K562 (cell line): ENCODE measurements at regions not wholly inside any gene's neighbourhood (a gene's known extent, or its start where the extent isn't known, plus 50 kb on each side); places are given as distances from the start of the nearest gene placed in this dataset.

Experiments used
- ATAC-seq: fragments of 200-7000 bp; cut with Tn5 transposase; 3 replicates; pipeline ENCODE4 v1.9.1; 2020; ENCODE audit warnings: moderate library complexity
- BruUV-seq: library from RNA; stranded (reverse); fragments of 400-500 nt; replicated peaks from 2 replicates; lab custom pipeline; 2021; lab: Mats Ljungman, UMichigan
- CTCF ChIA-PET: fragments of 300-600 bp; formaldehyde crosslinking; extraction: SDS; loops from one replicate; lab custom pipeline; 2021; ENCODE audit warnings: low intra/inter-chr PET ratio; lab: Yijun Ruan, JAX
- POLR2A ChIA-PET: fragments of 300-600, 350-650 bp; sonication (Branson Sonifier 250); formaldehyde crosslinking; extraction: SDS; loops from one replicate; lab custom pipeline; 2021; ENCODE audit warnings: antibody characterized with exemption, inconsistent platforms; lab: Yijun Ruan, JAX
- DNase-seq, 4 experiments: peaks; one replicate each; pipeline versions ENCODE4 v3.0.0 to v3.0.0-alpha.2; 2011 to 2018; ENCODE audit warnings: low spot score in 3 of 4, mixed read lengths in 3 of 4; ENCODE audit errors: extremely low read depth in 1 of 4
- FAIRE-seq: peaks from 2 replicates; lab custom pipeline; 2011; peaks lifted over from hg19 to GRCh38; lab: Jason Lieb, UNC
- H2AFZ ChIP-seq: 2 replicates; pipeline ENCODE4 v1.6.0; 2011; ENCODE audit warnings: low read depth, low read length, control low read depth, inconsistent platforms
- H3K27ac ChIP-seq: fragments of 200-600 bp; 3 replicates; pipeline ENCODE4 v1.8.0; 2011; ENCODE audit warnings: low read depth, mild to moderate bottlenecking, control low read depth, inconsistent platforms, low read length, moderate library complexity, mixed read lengths; ENCODE audit errors: extremely low read depth
- H3K27me3 ChIP-seq, 2 experiments: fragments of 300-600 bp in 1 of 2; 2 replicates in 1 of 2; 3 replicates in 1 of 2; pipeline versions ENCODE4 v1.6.0 to v1.8.0; 2011; ENCODE audit warnings: inconsistent platforms in 2 of 2, low read length in 2 of 2, mild to moderate bottlenecking in 1 of 2, mixed read lengths in 1 of 2, moderate library complexity in 1 of 2; ENCODE audit not compliant: control insufficient read depth in 2 of 2, insufficient read depth in 2 of 2
- H3K36me3 ChIP-seq: fragments of 300-600 bp; 3 replicates; pipeline ENCODE4 v1.8.0; 2011; ENCODE audit warnings: mild to moderate bottlenecking, low read length, inconsistent platforms; ENCODE audit not compliant: control insufficient read depth, insufficient read depth
- H3K4me1 ChIP-seq, 2 experiments: fragments of 200-600 bp in 1 of 2; replicated peaks in 1 of 2; 2 replicates in 1 of 2; 3 replicates in 1 of 2; pipeline versions ENCODE4 v1.5.1 to v1.8.0; 2011; ENCODE audit warnings: inconsistent platforms in 2 of 2, low read length in 2 of 2, mild to moderate bottlenecking in 1 of 2, mixed read lengths in 1 of 2, moderate library complexity in 1 of 2; ENCODE audit not compliant: control insufficient read depth in 2 of 2, insufficient read depth in 2 of 2
- H3K4me2 ChIP-seq: 2 replicates; pipeline ENCODE4 v1.6.1; 2011; ENCODE audit warnings: low read length, control low read depth, inconsistent platforms, mixed read lengths; ENCODE audit not compliant: insufficient read depth
- H3K4me3 ChIP-seq: fragments of 200-600 bp; sonication (generic), shearing (Covaris generic); 2 replicates; pipeline ENCODE4 v1.5.1; 2016; ENCODE audit warnings: control low read depth, inconsistent platforms
- H3K79me2 ChIP-seq: fragments of 200-600 bp; 3 replicates; pipeline ENCODE4 v1.8.0; 2011; ENCODE audit warnings: low read length, inconsistent platforms; ENCODE audit not compliant: control insufficient read depth, insufficient read depth
- H3K9ac ChIP-seq, 2 experiments: 2 replicates each; pipeline versions ENCODE4 v1.6.0 to v1.6.1; 2011; ENCODE audit warnings: low read depth in 2 of 2, low read length in 2 of 2, control low read depth in 1 of 2, inconsistent platforms in 1 of 2, mild to moderate bottlenecking in 1 of 2, mixed read lengths in 1 of 2; ENCODE audit not compliant: insufficient read depth in 1 of 2
- H3K9me1 ChIP-seq: one replicate; pipeline ENCODE4 v1.6.0; 2011; ENCODE audit warnings: inconsistent platforms, mild to moderate bottlenecking, low read length, moderate library complexity; ENCODE audit not compliant: control insufficient read depth, insufficient read depth
- H3K9me3 ChIP-seq: replicated peaks from 2 replicates; pipeline ENCODE4 v1.5.1; 2011; ENCODE audit warnings: low read depth, low read length, inconsistent platforms; ENCODE audit not compliant: control insufficient read depth, insufficient read depth
- H4K20me1 ChIP-seq: replicated peaks from 2 replicates; pipeline ENCODE4 v1.6.1; 2011; ENCODE audit warnings: low read length, inconsistent platforms, mixed read lengths; ENCODE audit not compliant: control insufficient read depth, insufficient read depth
- ARID2 ChIP-seq: fragments of 450-650 bp; IDR thresholded peaks from 2 replicates; pipeline ENCODE4 v1.6.1; 2017; ENCODE audit warnings: antibody characterized with exemption, mild to moderate bottlenecking
- EHMT2 ChIP-seq: fragments of 450-650 bp; IDR thresholded peaks from 2 replicates; pipeline ENCODE4 v1.6.1; 2018; ENCODE audit warnings: antibody characterized with exemption
- ERF ChIP-seq: fragments of 450-650 bp; formaldehyde crosslinking; IDR thresholded peaks from 2 replicates; pipeline ENCODE4 v1.4.0; 2020; ENCODE audit warnings: mild to moderate bottlenecking, mixed read lengths
- GABPB1 ChIP-seq: sonication (generic); formaldehyde crosslinking; IDR thresholded peaks from 2 replicates; pipeline ENCODE4 v1.8.0; 2022; ENCODE audit warnings: mild to moderate bottlenecking, missing genetic modification reagents
- GTF2F1 ChIP-seq: IDR thresholded peaks from 2 replicates; pipeline ENCODE4 v1.6.1; 2011; ENCODE audit warnings: low read depth, low read length, improper control_type of control experiment
- KDM1A ChIP-seq, 2 experiments: fragments of 450-650 bp; IDR thresholded peaks; 2 replicates each; pipeline ENCODE4 v1.6.1; 2016; ENCODE audit warnings: mild to moderate bottlenecking in 2 of 2
- NCOA6 ChIP-seq: fragments of 450-650 bp; IDR thresholded peaks from 2 replicates; pipeline ENCODE4 v1.6.1; 2017; ENCODE audit warnings: mild to moderate bottlenecking
- PYGO2 ChIP-seq: fragments of 450-650 bp; IDR thresholded peaks from 2 replicates; pipeline ENCODE4 v1.6.1; 2016; ENCODE audit warnings: mild to moderate bottlenecking, missing genetic modification characterization, moderate library complexity, missing compliant biosample characterization
- RCOR1 ChIP-seq, 2 experiments: IDR thresholded peaks; 2 replicates each; pipeline ENCODE4 v1.6.1; 2012; ENCODE audit warnings: low read depth in 2 of 2, low read length in 2 of 2, borderline replicate concordance in 1 of 2, improper control_type of control experiment in 1 of 2
- SMARCA5 ChIP-seq: fragments of 450-650 bp; IDR thresholded peaks from 2 replicates; pipeline ENCODE4 v1.6.1; 2016
- WGBS: fragments of 100-300 bp; shearing (Covaris generic); methylation state at CpG from one replicate; pipeline ENCODE4 v1.1.6; 2016; ENCODE audit warnings: low coverage, mixed read lengths; ENCODE audit not compliant: insufficient coverage; ENCODE audit errors: missing lambda C conversion rate; 5-methylcytosine and 5-hydroxymethylcytosine counted together
- in situ Hi-C: fragments of 300-500 bp; cut with MboI; formaldehyde crosslinking; loops from 4 replicates; pipeline ENCODE4 v1.15.0; 2018; ENCODE audit warnings: inconsistent platforms, mixed read lengths
- intact Hi-C: fragments of 100-400 bp; cut with micrococcal nuclease; formaldehyde crosslinking; loops from 2 replicates; pipeline ENCODE4 v1.14.2; 2022

GRCh38 chr16:51022955-51023354 lies 128.1 kb downstream of the SALL1 start:
- Histone ChIP-seq H3K27me3 (no peaks in the 10 kb centered on the region), H3K36me3 (no peaks in the 10 kb centered on the region), H2AFZ (no peak overlapping the region), H3K9me3 (no peaks in the 10 kb centered on the region), H3K9me1 (no peaks in the 10 kb centered on the region), H3K79me2 (no peaks in the 10 kb centered on the region), H3K27ac (no peak overlapping the region), H4K20me1 (no peaks in the 10 kb centered on the region), H3K4me3 (no peak overlapping the region), H3K9ac (no peak overlapping the region), H3K4me1 (no peaks in the 10 kb centered on the region), H3K4me2 (no peak overlapping the region)
- in situ Hi-C loops: no loop called here
- BruUV-seq: no TSS peak
- POLR2A ChIA-PET: interaction anchor here (0.5 kb wide), 1 partner anchor 101 kb away, joined by 3 read pairs; no protein-coding TSS in a partner anchor
- DNase-seq (no peak), FAIRE-seq (no peak), ATAC-seq (no peak)
- no peak for TF ChIP-seq ERF (CRISPR knock-in tag)
- TF ChIP-seq NCOA6: no peak
- TF ChIP-seq ARID2: no peak
- no peak for TF ChIP-seq RCOR1 (IDR thresholded peaks at IDR 0.05; ENCODE audit: borderline replicate concordance in 1 of 2, low read depth in 2 of 2, low read length in 2 of 2)
- TF ChIP-seq PYGO2 (tag): no peak
- no peak for TF ChIP-seq SMARCA5
- no peak for TF ChIP-seq KDM1A (IDR thresholded peaks at IDR 0.05)
- no peak for TF ChIP-seq EHMT2
- CTCF ChIA-PET: no interaction called here
- intact Hi-C loops: no loop called here
- 0% methylated on average over 5 of the region's 5 CpGs for WGBS

- POLR2A ChIA-PET: no interaction called here
- TF ChIP-seq GABPB1 (CRISPR knock-in tag) (no peak), GTF2F1 (no peak)
These were observed 131.5 kb downstream of the SALL1 start for GRCh38 chr16:51019617-51020016.

More at GRCh38 chr16:51019617-51020016, 131.5 kb downstream of the SALL1 start:
- Histone ChIP-seq H3K36me3 (no peaks in the 10 kb centered on the region), H3K9me1 (no peaks in the 10 kb centered on the region), H3K79me2 (no peaks in the 10 kb centered on the region), H3K4me1 (no peaks in the 10 kb centered on the region), H3K9ac (no peak overlapping the region), H3K9me3 (no peaks in the 10 kb centered on the region), H3K4me2 (no peak overlapping the region), H3K27ac (no peak overlapping the region), H4K20me1 (no peaks in the 10 kb centered on the region), H2AFZ (no peak overlapping the region), H3K4me3 (no peak overlapping the region), H3K27me3 (no peaks in the 10 kb centered on the region)
- intact Hi-C loops (no loop called here), in situ Hi-C loops (no loop called here)
- ATAC-seq (no peak), DNase-seq (no peak), FAIRE-seq (no peak)
- CTCF ChIA-PET: no interaction called here
- WGBS: 2% methylated on average over 4 of the region's 4 CpGs
- no TSS peak for BruUV-seq
